ENCODE measurements at regions not wholly inside any gene's neighbourhood (a gene's known extent, or its start where the extent isn't known, plus 50 kb on each side); places are given as distances from the start of the nearest gene placed in this dataset.

- Histone ChIP-seq H3K9me3 (no peaks in the 10 kb centered on the region), H3K4me3 (no peak overlapping the region), H3K36me3 (no peaks in the 10 kb centered on the region), H3K27ac (peak overlapping the region in 2 of 3 donors; percentile 35 to 65), H3K4me1 (peaks cover 0 to 22% (median 3%) of the 10 kb centered on the region in 4 donors), H3K27me3 (no peaks in the 10 kb centered on the region)
- TF ChIP-seq, protein P1, sequence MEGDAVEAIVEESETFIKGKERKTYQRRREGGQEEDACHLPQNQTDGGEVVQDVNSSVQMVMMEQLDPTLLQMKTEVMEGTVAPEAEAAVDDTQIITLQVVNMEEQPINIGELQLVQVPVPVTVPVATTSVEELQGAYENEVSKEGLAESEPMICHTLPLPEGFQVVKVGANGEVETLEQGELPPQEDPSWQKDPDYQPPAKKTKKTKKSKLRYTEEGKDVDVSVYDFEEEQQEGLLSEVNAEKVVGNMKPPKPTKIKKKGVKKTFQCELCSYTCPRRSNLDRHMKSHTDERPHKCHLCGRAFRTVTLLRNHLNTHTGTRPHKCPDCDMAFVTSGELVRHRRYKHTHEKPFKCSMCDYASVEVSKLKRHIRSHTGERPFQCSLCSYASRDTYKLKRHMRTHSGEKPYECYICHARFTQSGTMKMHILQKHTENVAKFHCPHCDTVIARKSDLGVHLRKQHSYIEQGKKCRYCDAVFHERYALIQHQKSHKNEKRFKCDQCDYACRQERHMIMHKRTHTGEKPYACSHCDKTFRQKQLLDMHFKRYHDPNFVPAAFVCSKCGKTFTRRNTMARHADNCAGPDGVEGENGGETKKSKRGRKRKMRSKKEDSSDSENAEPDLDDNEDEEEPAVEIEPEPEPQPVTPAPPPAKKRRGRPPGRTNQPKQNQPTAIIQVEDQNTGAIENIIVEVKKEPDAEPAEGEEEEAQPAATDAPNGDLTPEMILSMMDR (IDR thresholded peaks at IDR 0.05), result no peak
- no peak for TF ChIP-seq POLR2A (IDR thresholded peaks at IDR 0.05)
- DNase-seq (peak; percentile 61 to 77 (median 68)), ATAC-seq (peak; percentile 92 to 98 (median 96))
- WGBS (ENCODE audit: insufficient coverage, low coverage, low lambda C conversion rate, missing lambda C conversion rate), result 42% methylated on average over 4 of the region's 4 CpGs
- intact Hi-C loops (cut with DNase I), result no loop called here
Measured at GRCh38 chr14:81831128-81831820, 297.6 kb upstream of the SEL1L start.

DNA sequence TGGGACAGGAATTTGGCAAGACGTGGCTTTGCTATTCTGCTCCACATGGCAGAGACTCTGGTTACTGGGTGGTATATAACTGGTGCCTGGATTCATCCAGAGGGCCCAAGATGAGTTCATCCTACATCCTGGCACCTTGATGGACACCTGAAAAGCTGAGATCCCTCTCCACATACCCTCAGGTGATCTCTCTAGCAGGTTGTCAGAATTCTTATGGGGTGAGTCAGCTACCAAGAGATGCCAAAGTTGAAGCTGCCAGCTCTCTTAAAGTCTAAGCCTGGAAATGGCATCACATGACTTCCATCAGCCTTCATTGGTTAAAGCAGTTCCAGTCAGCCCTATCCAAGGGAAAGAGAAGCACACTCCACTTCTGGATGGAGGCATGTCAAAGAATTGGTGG is 300.7 kb upstream of the SEL1L start:
- peaks cover 0 to 19% (median 0%) of the 10 kb centered on the region in 4 donors for H3K4me1 ChIP-seq
- H3K4me3 ChIP-seq, result no peak overlapping the region
- DNase-seq (no peak), ATAC-seq (peak in 1 of 4 donors; percentile 17)
- WGBS (ENCODE audit: insufficient coverage, low coverage, low lambda C conversion rate, missing lambda C conversion rate), result 8% methylated on average over 1 of the region's 1 CpG
- H3K27ac ChIP-seq, result no peak overlapping the region
- no peaks in the 10 kb centered on the region for H3K36me3 ChIP-seq
- H3K27me3 ChIP-seq, result no peaks in the 10 kb centered on the region
- intact Hi-C loops (cut with DNase I), result no loop called here
- no peak for TF ChIP-seq POLR2A (IDR thresholded peaks at IDR 0.05)
- TF ChIP-seq, protein P1 (IDR thresholded peaks at IDR 0.05), result no peak
- no peaks in the 10 kb centered on the region for H3K9me3 ChIP-seq

- no peak overlapping the region for H3K4me3 ChIP-seq
- TF ChIP-seq, protein P1 (IDR thresholded peaks at IDR 0.05), result no peak
- TF ChIP-seq POLR2A (IDR thresholded peaks at IDR 0.05), result no peak
- H3K4me1 ChIP-seq, result peaks cover 0 to 6% (median 0%) of the 10 kb centered on the region in 4 donors
- no peak overlapping the region for H3K27ac ChIP-seq
- no peaks in the 10 kb centered on the region for H3K36me3 ChIP-seq
- WGBS (ENCODE audit: insufficient coverage, low coverage, low lambda C conversion rate, missing lambda C conversion rate), result 62% methylated on average over 3 of the region's 4 CpGs
- intact Hi-C loops (cut with DNase I), result no loop called here
- ATAC-seq (no peak), DNase-seq (no peak)
- H3K9me3 ChIP-seq, result no peaks in the 10 kb centered on the region
- H3K27me3 ChIP-seq, result no peaks in the 10 kb centered on the region
Measured at GRCh38 chr14:81837304-81837703, 303.7 kb upstream of the SEL1L start.

GRCh38 chr14:81839056-81839455 is 305.4 kb upstream of the SEL1L start:
- Histone ChIP-seq H3K4me1 (no peaks in the 10 kb centered on the region), H3K27ac (no peak overlapping the region), H3K9me3 (no peaks in the 10 kb centered on the region), H3K27me3 (no peaks in the 10 kb centered on the region), H3K36me3 (no peaks in the 10 kb centered on the region), H3K4me3 (no peak overlapping the region)
- intact Hi-C loops (cut with DNase I), result no loop called here
- WGBS (ENCODE audit: insufficient coverage, low coverage, low lambda C conversion rate, missing lambda C conversion rate), result 63% methylated on average over 2 of the region's 2 CpGs
- TF ChIP-seq, protein P1 (IDR thresholded peaks at IDR 0.05), result no peak
- no peak for TF ChIP-seq POLR2A (IDR thresholded peaks at IDR 0.05)
- DNase-seq, result no peak
- no peak for ATAC-seq
